D721Med (cell line): ENCODE measurements at regions not wholly inside any gene's neighbourhood (a gene's known extent, or its start where the extent isn't known, plus 50 kb on each side); places are given as distances from the start of the nearest gene placed in this dataset.
"Not testable (repeated sequence)": the region's sequence is repeated elsewhere in the genome, so short reads cannot be mapped to it uniquely, and the experiment has no call there.

Experiments used
- DNase-seq: peaks from one replicate; pipeline ENCODE4 v3.0.0; 2011; ENCODE audit warnings: low spot score; ENCODE audit not compliant: insufficient read length
- FAIRE-seq: peaks from 2 replicates; lab custom pipeline; 2011; peaks lifted over from hg19 to GRCh38; lab: Jason Lieb, UNC
- CTCF ChIP-seq: IDR thresholded peaks from 2 replicates; pipeline ENCODE4 v1.5.1; 2012; ENCODE audit warnings: mild to moderate bottlenecking, control low read depth; ENCODE audit not compliant: insufficient read depth; ENCODE audit errors: missing control alignments

- DNase-seq (no peak), FAIRE-seq (no peak)
- no peak for TF ChIP-seq CTCF
These were observed 123.0 kb downstream of the PHETA1 start for GRCh38 chr12:111245701-111246476.

GRCh38 chr12:111244673-111245072, 124.2 kb downstream of the PHETA1 start:
- no peak for TF ChIP-seq CTCF
- FAIRE-seq: no peak
- DNase-seq: no peak

- DNase-seq, FAIRE-seq: not testable (repeated sequence)
These were observed 126.1 kb downstream of the PHETA1 start for GRCh38 chr12:111242817-111243216.

GRCh38 chr12:111242184-111242583, 126.7 kb downstream of the PHETA1 start:
- FAIRE-seq: no peak
- DNase-seq: no peak
- no peak for TF ChIP-seq CTCF

- TF ChIP-seq CTCF: no peak
- FAIRE-seq (no peak), DNase-seq (no peak)
These were observed 128.5 kb downstream of the PHETA1 start for GRCh38 chr12:111240374-111240773.

- FAIRE-seq: no peak
- no peak for DNase-seq
- no peak for TF ChIP-seq CTCF
These were observed 129.7 kb downstream of the PHETA1 start for GRCh38 chr12:111239235-111239634.

- no peak for DNase-seq
- FAIRE-seq: no peak
- TF ChIP-seq CTCF: no peak
These were observed 130.7 kb downstream of the PHETA1 start for GRCh38 chr12:111238075-111238734.

- DNase-seq, FAIRE-seq: not testable (repeated sequence)
These were observed 134.4 kb downstream of the PHETA1 start for GRCh38 chr12:111234491-111234890.
